Keratinocyte (primary cell): ENCODE measurements at regions not wholly inside any gene's neighbourhood (a gene's known extent, or its start where the extent isn't known, plus 50 kb on each side); places are given as distances from the start of the nearest gene placed in this dataset.
"Not testable (repeated sequence)": the region's sequence is repeated elsewhere in the genome, so short reads cannot be mapped to it uniquely, and the experiment has no call there.

Experiments
- DNase-seq: peaks from one replicate; pipeline ENCODE4 v3.0.0-alpha.2; 2011; ENCODE audit warnings: low read depth, missing footprints, low spot score
- FAIRE-seq: peaks from 2 replicates; lab custom pipeline; 2011; peaks lifted over from hg19 to GRCh38; lab: Jason Lieb, UNC
- H2AFZ ChIP-seq: 2 replicates; pipeline ENCODE4 v1.6.0; 2012; ENCODE audit warnings: low read length, control low read depth, inconsistent platforms; ENCODE audit not compliant: control insufficient read depth
- H3K27ac ChIP-seq: 2 replicates; pipeline ENCODE4 v1.5.1; 2011; ENCODE audit warnings: low read length; ENCODE audit not compliant: control insufficient read depth, insufficient read depth
- H3K27me3 ChIP-seq: 3 replicates; pipeline ENCODE4 v1.6.0; 2011; ENCODE audit warnings: low read length; ENCODE audit not compliant: control insufficient read depth, insufficient read depth; ENCODE audit errors: extremely low read depth
- H3K36me3 ChIP-seq, 2 experiments: 2 replicates in 1 of 2; 3 replicates in 1 of 2; pipeline ENCODE4 v1.5.1; 2011; ENCODE audit warnings: low read length in 2 of 2, mild to moderate bottlenecking in 1 of 2; ENCODE audit not compliant: control insufficient read depth in 2 of 2, insufficient read depth in 2 of 2; ENCODE audit errors: extremely low read depth in 1 of 2
- H3K4me1 ChIP-seq: 3 replicates; pipeline ENCODE4 v1.5.1; 2011; ENCODE audit warnings: low read length; ENCODE audit not compliant: control insufficient read depth, insufficient read depth; ENCODE audit errors: extremely low read depth
- H3K4me2 ChIP-seq: 3 replicates; pipeline ENCODE4 v1.6.0; 2011; ENCODE audit warnings: low read depth, low read length; ENCODE audit not compliant: control insufficient read depth, insufficient read depth; ENCODE audit errors: extremely low read depth
- H3K4me3 ChIP-seq, 3 experiments: fragments of 200-600 bp in 1 of 3; sonication (generic) in 1 of 3; 2 replicates in 2 of 3; 3 replicates in 1 of 3; pipeline ENCODE4 v1.5.1; 2011 to 2016; ENCODE audit warnings: low read length in 3 of 3, mild to moderate bottlenecking in 3 of 3, control low read depth in 2 of 3, inconsistent platforms in 1 of 3, low read depth in 1 of 3, mixed read lengths in 1 of 3, mixed run types in 1 of 3, moderate library complexity in 1 of 3; ENCODE audit not compliant: control insufficient read depth in 2 of 3, insufficient read depth in 2 of 3; ENCODE audit errors: extremely low read depth in 1 of 3
- H3K79me2 ChIP-seq: 2 replicates; pipeline ENCODE4 v1.6.0; 2012; ENCODE audit warnings: low read length; ENCODE audit not compliant: control insufficient read depth, insufficient read depth
- H3K9ac ChIP-seq: 3 replicates; pipeline ENCODE4 v1.6.0; 2011; ENCODE audit warnings: low read length; ENCODE audit not compliant: control insufficient read depth, insufficient read depth; ENCODE audit errors: extremely low read depth
- H3K9me1 ChIP-seq: 3 replicates; pipeline ENCODE4 v1.6.0; 2011; ENCODE audit warnings: low read length; ENCODE audit not compliant: control insufficient read depth, insufficient read depth; ENCODE audit errors: extremely low read depth
- H3K9me3 ChIP-seq: 2 replicates; pipeline ENCODE4 v1.5.1; 2012; ENCODE audit warnings: low read depth, low read length; ENCODE audit not compliant: control insufficient read depth
- H4K20me1 ChIP-seq: 3 replicates; pipeline ENCODE4 v1.6.0; 2011; ENCODE audit warnings: low read length; ENCODE audit not compliant: control insufficient read depth, insufficient read depth; ENCODE audit errors: extremely low read depth
- dilution Hi-C: fragments of 300-500 bp; cut with MboI; formaldehyde crosslinking; loops from one replicate; pipeline ENCODE4 v1.7.0; 2020; ENCODE audit warnings: low sequenced_read_pairs; ENCODE audit not compliant: extremely low pct_ligation_motif_present

DNA sequence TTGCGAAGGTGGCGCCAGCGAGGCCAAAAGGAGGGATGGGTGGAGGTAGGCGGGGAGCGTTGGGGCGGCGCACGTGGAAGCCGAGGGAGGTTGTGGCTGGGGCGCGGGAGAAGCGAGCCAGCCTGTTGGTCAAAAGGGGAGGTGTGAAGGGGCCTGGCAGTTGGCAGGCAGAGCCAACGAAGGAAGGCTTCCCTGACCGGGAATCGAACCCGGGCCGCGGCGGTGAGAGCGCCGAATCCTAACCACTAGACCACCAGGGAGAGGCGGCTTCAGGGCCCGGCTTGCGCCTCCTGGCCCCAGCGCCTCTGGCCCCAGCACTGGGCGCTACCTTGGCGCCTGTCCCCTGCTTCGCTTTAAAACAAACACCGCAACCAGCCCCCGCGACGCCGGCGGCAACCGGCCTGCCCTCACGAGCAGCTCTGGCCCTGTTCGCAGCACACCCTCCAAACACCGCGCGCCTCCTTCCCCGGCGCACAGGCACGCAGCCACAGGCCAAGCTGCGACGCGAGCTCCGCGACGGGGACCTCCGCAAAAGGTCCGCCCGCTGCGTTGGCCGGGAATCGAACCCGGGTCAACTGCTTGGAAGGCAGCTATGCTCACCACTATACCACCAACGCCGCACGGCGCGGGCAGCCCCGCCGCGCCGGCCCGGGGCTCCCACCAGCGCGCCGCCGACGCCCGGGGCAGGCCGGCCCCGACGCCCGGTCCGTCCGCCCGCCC, 58.1 kb upstream of the FCGR2A start:
- H3K36me3 ChIP-seq, H3K4me2 ChIP-seq, H3K4me1 ChIP-seq, H3K9me3 ChIP-seq, H3K79me2 ChIP-seq, H3K4me3 ChIP-seq, H2AFZ ChIP-seq, H3K27ac ChIP-seq, FAIRE-seq, H3K9me1 ChIP-seq, H3K9ac ChIP-seq, DNase-seq, H3K27me3 ChIP-seq, H4K20me1 ChIP-seq, dilution Hi-C loops: not testable (repeated sequence)

GRCh38 chr1:161444725-161445124, 60.5 kb upstream of the FCGR2A start:
- H3K36me3 ChIP-seq, H2AFZ ChIP-seq, H3K4me2 ChIP-seq, H3K9me3 ChIP-seq, FAIRE-seq, H3K4me1 ChIP-seq, DNase-seq, H3K9me1 ChIP-seq, H3K79me2 ChIP-seq, H3K27me3 ChIP-seq, H3K27ac ChIP-seq, H3K4me3 ChIP-seq, H3K9ac ChIP-seq, dilution Hi-C loops, H4K20me1 ChIP-seq: not testable (repeated sequence)

- H3K27ac ChIP-seq, H3K4me1 ChIP-seq, H3K4me2 ChIP-seq, H4K20me1 ChIP-seq, H3K4me3 ChIP-seq, H3K9me3 ChIP-seq, dilution Hi-C loops, H3K79me2 ChIP-seq, H2AFZ ChIP-seq, DNase-seq, H3K9me1 ChIP-seq, H3K9ac ChIP-seq, H3K27me3 ChIP-seq, H3K36me3 ChIP-seq, FAIRE-seq: not testable (repeated sequence)
Observed at GRCh38 chr1:161444255-161444654, 61.0 kb upstream of the FCGR2A start.
